Endothelial cell of hepatic sinusoid (primary cell): ENCODE measurements at regions not wholly inside any gene's neighbourhood (a gene's known extent, or its start where the extent isn't known, plus 50 kb on each side); places are given as distances from the start of the nearest gene placed in this dataset.
"Not testable (repeated sequence)": the region's sequence is repeated elsewhere in the genome, so short reads cannot be mapped to it uniquely, and the experiment has no call there.

Experiments used
- in situ Hi-C: cut with HindIII; loops from 2 replicates; pipeline ENCODE4 v1.10.0; 2017; ENCODE audit warnings: low sequenced_read_pairs

DNA sequence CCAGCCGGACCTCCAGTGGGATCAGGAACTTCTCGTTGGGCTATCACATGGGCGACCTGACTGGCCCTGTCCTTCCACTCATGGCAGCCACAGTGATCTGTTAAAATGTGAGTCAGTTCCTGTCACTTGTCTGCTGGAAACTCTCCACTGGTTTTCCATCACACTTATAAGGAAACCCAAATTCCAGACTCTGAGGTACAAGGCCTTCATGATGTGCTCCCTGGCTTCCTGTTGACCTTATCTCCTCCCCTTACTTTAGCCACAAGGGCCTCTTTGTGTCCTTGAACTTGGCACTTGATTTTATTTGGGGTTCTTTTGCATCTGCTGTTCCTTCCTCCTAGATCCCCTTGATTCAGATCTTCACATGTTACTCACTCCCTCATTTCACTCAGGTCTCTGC, 96.8 kb downstream of the TENT5C start:
- in situ Hi-C loops: no loop called here

DNA sequence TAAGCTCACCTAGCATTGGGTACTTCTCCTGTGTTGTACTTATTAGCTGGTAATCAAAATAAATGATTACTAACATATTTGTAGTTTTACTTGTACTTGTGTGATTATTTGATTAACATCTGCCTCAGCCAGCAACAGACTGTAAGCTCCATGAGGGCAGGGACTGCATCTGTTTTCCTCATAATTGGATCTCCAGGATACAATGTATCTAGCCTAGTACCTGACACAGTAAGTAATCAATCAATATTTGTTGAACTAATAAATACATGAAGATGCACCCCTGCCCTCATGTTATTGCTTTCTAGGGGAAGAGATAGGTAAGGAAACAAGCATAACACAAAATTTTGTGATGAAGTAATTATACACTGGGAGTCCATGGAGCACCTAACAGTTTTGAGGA, 101.5 kb downstream of the TENT5C start:
- in situ Hi-C loops: no loop called here

DNA sequence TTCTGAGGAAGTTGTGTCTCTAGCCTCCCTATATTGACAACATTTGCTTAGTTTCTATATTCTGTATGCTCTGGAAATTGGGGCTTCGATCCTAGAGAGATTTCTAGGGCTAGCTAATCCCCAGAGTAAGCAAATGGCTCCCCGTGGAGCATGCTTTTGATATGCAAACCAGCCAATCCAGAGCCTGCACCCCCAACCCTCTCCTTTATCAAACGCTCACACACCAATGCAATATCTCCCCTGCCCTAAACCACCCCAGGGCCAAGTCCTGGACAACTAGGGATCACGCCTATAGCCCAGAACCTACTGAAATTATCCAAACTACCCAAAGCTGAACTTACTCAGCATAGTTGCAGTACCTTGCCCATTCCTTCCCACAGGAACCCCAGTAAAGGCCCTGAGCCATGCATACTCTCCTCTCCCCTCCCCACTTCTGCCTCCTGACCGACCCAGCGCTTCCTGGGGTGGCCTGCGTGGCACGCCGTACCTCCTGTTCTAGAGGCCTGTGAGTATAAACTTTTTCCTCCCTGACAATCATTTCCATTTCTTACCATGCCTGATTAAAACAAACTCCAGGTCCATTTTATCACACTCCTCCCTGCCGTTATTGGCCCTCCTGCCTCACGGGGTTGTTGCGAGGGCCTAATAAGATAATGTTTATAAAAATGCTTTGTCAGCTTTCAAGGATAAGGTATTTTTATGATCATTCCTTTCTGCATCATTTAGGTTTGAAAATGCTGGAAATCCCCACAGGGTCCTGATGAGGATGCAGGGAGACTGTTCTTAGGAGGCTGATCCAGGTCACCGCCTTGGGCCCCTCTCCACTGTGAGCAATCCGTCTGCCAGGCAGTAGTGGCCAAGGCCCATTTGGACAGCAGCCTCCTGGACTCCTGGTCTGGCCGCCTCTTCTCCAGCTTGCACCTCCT, 102.7 kb downstream of the TENT5C start:
- in situ Hi-C loops: no loop called here

DNA sequence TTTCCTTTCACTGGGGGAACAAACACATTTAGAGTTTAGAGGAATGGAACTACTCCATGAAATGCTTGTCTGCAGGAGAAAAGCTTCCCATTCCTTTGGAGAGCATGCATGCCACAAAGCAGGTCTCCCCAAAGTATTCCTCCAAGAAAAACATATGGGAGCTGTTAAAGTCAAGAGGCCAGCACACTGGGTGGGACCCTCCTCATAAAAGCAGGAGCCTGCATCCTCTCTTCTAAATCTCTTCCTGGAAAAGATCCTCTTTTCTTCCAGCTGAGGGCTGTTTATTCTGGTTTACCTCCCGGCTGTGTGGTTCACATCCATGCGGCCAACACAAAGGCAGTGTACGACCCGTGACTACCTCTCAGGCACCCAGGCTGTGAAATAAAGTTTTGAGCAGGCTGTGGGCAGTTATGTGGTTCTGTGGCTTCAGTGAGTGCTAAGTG, 103.4 kb downstream of the TENT5C start:
- in situ Hi-C loops: no loop called here

DNA sequence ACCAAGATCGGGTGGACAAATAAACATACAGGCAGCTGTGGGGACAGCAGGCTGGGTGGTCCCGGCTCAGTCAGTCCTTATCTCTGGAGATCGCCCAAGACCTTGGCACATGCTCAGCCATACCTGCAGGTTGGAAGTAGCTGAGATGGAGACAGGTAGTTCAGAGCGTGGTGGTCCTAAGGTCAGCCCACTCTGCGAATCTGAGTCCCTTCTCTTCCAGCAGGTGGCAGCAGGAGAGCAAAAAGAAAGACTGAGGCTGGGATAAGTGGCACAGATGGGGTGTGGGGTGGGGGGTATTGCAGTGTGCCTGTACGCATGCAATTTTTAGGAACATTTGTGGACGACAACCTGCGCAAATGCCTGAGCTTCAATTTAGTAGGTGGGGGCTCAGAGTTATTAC, 104.9 kb downstream of the TENT5C start:
- in situ Hi-C loops: no loop called here

DNA sequence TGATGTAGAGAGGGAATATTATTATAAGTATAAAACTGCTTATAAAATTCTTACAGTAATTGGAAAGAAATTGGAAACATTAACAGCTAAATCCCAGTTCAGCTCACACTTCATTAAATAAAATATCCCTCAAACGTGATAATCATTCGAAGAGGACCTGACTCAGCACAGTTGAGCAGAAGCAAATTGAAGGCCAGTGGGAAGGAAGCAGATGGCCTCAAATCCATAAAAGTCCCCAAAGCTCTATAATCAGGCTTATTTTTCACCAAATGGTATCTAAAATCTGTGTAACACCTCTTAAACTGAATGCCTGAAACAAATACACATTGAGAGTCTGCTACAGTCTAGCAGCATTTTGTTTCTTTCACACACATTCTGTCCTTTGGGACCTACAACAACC, 106.8 kb downstream of the TENT5C start:
- in situ Hi-C loops: no loop called here

DNA sequence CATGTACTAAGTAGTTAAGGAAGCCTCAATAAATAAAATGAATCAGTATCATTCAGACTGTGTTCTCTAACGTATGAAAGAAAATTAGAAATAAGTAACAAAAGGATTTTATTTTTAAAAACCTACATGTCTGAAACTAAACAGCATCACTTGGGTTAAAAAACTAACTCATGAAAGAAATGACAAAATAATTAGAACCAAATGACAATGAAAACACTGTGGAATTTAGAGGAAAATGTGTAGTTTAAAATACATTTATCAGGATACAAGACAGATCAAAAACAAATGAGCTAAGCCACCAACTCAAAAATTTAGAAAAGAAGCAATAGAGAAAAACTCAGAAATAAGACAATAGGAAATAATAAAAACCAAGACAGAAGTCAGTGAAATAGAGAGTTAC, 108.7 kb downstream of the TENT5C start:
- in situ Hi-C loops: no loop called here

DNA sequence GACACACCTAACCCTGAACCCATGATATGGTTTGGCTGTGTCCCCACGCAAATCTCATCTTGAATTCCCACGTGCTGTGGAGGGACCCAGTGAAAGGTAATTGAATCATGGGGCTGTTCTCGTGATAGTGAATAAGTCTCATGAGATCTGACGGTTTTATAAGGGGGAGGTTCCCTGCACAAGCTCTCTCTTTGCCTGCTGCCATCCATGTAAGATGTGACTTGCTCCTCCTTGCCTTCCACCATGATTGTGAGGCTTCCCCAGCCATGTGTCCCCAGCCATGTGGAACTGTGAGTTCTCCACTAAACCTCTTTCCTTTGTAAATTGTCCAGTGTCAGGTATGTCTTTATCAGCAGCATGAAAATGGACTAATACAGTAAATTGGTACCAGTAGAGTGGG, 110.2 kb downstream of the TENT5C start:
- in situ Hi-C loops: not testable (repeated sequence)

DNA sequence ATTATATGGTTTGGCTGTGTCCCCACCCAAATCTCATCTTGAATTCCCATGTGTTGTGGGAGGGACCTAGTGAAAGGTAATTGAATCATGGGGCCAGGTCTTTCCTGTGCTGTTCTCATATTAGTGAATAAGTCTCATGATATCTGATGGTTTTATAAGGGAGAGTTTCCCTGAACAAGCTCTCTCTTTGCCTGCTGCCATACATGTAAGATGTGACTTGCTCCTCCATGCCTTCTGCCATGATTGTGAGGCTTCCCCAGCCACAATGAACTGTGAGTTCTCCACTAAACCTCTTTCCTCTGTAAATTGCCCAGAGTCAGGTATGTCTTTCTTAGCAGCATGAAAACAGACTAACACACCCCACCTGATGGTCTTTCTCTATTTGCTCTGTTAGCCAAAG, 112.1 kb downstream of the TENT5C start:
- in situ Hi-C loops: not testable (repeated sequence)

DNA sequence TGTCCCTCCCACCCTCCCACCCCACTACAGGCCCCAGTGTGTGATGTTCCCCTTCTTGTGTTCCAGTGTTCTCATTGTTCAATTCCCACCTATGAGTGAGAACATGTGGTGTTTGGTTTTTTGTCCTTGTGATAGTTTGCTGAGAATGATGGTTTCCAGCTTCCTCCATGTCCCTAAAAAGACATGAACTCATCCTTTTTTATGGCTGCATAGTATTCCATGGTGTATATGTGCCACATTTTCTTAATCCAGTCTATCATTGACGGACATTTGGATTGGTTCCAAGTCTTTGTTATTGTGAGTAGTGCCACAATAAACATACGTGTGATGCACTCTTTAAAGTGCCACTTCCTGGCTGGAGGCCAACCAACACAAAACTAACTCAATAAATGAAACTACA, 112.7 kb downstream of the TENT5C start:
- in situ Hi-C loops: not testable (repeated sequence)

DNA sequence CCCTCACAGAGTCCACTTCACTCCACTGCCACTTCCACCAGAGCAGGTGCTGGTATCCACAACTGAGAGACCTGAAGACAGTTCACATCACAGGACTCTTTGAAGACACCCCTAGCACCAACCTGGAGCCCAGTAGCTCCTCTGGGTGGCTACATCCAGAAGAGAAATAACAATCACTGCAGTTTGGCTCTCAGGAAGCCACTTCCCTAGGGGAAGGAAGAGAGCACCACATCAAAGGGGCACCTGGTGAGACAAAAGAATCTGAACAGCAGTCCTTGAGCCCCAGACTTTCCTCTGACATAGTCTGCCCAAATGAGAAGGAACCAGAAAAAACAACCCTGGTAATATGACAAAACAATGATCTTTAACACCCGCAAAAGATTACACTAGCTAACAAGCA, 113.2 kb downstream of the TENT5C start:
- in situ Hi-C loops: no loop called here

DNA sequence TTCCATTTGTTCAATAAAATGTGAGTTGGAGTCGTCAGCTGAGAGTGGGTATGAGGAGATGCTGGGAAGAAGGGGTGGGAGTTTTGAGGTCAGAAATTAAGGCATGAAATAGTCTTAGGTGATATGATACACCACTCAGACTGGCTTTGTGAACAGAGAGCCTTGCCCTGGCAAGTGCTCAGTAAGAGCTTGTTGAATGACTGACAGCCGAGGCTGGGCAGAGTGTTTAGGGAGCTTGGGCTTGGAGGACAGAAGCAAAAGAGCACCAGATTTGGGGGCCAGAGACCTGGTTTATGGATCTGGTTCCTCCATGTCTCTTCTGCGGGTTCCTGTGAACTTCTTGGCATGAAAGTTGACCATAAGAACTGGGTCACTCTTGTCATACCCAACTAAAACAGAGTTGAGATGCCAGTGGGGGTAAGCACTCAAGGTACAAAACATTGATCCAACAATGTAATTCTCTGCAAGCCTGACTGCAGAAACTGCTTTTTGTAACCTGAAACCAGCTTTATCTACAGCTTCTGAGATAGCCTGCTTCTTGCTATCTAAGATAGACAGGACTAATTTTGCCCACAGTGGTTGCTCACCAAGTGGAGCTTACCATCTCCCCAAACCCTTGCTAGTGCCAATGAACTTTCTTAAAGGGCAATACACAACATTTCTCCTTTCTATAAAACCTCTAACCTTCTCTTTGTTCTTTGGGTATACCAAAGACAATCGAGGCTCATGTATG, 126.4 kb downstream of the TENT5C start:
- in situ Hi-C loops: loop anchor here (5.0 kb wide), 1 partner anchor 40 kb away; no protein-coding TSS in a partner anchor

DNA sequence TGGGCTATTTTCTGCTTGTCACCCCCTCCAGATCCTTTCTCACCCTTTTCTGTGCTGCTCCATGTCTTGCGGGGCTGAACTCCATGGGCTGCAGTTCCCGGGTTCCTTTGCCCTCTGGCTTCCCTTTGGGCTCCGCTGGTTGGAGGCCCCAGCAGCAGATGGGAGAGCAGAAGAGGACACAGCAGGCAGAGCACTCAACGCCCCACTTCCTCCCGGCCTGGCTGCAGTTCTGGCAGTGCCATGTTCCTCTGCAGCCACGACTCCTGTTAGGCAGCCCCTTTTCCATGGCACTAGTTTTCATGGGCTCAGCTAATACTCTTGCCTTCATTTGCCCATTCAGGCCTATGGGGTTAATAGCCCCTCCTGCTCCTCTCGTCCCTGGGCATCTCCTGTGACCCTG, 127.1 kb downstream of the TENT5C start:
- in situ Hi-C loops: loop anchor here (5.0 kb wide), 1 partner anchor 41 kb away; no protein-coding TSS in a partner anchor

DNA sequence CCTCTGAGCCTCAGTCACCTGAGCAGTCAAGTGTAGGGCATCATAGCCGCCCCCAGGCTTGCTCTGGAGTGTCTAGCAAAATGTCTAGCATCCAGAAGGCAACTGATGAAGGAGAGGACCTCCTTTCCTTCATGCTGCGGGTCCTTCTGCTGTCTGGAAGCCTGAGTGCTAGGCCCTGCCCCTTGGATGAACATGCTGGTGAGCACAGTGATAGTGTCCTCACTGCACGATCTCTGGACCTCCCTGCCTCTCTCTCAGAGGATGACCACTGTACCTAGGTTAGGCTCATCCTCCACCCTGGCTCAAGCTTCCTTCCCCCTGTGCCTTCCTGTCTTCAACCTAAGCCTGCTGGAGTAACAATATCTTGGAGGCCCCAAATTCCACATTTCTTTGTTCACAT, 128.6 kb downstream of the TENT5C start:
- in situ Hi-C loops: loop anchor here (5.0 kb wide), 1 partner anchor 42 kb away; no protein-coding TSS in a partner anchor

DNA sequence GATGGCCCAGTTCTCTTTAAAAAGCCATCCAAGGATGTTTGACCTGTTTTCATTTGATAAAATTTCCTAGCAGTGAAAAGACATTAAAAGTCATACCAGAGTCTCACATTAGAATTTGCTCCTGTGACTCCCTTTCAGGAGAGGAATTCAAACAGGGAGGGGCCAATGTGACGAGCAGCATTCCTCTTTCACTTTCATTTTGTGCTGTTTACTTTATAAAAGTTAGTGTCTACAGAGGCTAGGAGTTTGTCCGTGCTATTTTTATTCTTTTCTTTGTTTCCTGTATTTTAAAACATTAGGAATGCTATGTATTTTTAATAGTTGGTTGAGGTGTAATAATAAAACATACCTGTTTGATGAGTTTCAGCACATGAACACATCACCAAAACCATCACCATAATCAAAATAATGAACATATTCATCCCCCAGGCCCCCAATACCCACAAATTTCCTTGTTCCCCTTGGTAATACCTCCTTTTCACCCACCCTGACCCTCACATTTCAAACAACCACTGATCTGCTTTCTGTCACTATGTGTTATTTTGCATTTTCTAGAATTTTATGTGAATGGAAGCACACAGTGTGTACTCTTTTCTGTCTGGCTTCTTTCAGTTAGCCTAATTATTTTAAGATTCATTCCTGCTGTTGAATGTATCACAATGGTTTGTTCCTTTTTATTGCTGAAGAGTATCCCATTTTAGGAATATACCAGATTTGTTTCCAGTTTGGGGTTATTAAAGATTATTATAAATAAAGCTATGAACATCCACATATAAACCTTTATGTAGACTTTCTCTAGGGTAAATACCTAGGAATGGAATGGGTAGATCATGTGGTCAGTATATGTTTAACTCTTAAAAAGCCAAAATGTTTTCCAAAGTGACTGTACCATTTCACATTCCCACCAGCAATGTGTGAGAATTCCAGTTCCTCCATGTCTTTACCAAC, 129.5 kb downstream of the TENT5C start:
- in situ Hi-C loops: no loop called here

DNA sequence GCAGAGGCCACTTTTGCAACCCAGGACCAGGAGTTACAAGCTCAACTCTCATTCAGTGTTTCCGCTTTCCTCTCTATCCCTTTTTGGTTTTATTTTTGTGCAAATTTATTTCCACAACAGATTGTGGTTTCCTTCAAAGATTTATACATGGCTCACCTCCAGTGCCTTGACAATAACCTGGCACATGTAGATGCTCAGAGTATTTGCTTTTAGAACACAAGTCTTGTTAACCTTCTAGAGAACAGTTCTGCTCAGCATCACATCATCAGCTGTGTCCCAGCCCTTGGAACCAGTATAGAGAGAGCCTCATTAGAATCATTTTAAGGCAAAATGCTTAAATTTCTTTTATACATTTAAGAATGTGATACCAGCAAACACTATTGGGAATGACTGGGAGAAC, 133.7 kb downstream of the TENT5C start:
- in situ Hi-C loops: no loop called here

DNA sequence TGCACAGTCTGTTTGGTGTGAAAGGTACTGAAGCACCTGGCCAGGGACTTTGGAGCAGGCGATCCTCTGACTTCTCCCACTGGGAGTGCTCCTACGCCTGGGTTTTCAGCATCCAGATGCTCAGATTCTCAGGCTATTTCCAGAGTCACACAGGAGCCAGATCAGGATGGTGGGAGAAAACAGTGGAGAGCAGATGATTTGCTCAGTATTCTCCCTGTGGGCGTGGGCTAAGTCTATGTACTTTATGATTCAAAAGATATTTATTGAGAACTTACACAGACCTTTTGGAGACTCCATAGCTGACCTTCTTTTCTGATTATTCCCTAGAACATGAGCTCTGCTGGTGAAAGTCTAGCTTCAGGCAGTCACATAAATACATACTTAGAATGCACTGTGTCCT, 134.6 kb downstream of the TENT5C start:
- in situ Hi-C loops: no loop called here

DNA sequence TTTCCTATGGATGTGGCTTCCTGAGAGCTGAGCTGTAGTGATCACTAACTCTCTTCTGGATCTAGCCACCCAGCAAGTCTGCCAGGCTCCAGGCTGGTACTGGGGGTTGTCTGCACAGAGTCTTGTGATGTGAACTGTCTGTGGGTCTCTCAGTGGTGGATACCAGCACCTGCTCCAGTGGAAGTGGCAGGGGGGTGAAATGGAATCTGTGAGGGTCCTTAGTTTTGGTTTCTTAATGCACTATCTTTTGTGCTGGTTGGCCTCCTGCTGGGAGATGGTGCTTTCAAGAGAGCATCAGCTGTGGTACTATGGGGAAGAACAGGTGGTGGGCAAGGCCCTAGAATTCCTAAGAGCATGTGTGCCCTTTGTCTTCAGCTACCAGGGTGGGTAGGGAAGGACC, 140.7 kb downstream of the TENT5C start:
- in situ Hi-C loops: not testable (repeated sequence)

DNA sequence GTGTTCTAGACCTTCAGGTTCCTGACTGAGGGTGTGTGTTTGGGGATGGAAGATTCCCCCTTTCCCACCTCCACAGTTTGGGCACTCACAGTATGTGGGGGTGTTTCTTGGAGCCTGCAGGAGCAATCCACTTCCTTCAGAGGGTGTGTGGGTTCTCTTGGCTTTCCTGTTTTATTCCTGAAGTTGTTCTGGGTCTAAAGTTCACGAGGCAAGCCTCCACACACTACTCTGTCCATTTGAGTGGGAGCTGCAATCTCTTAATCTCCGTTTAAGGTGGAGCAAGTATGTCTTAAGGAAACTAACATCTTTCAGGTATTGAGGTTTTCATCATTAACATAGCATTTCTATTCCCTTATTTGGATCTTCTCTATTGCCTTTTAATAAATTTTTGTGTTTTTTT, 141.8 kb downstream of the TENT5C start:
- in situ Hi-C loops: no loop called here

DNA sequence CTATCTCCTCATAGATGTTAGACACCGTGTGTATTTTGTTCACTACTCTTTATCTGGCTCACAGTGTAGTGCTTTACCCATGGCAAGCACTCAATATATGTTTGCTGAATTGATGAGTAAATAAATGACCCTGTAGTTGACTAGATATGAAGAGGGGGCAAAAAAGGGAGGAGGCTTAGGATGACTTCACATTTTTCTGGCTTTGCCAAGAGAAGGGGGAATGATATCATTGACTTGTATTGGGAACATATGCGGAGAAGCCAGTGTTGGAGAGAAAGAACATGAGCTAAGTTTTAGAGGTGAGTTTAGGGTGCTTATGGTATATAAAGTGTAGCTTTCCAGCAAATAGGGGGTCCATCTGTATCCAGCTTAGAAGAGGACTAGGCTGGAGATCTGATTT, 145.5 kb downstream of the TENT5C start:
- in situ Hi-C loops: loop anchor here (5.0 to 25.0 kb wide), 2 partner anchors 89 to 214 kb away; no protein-coding TSS in a partner anchor

DNA sequence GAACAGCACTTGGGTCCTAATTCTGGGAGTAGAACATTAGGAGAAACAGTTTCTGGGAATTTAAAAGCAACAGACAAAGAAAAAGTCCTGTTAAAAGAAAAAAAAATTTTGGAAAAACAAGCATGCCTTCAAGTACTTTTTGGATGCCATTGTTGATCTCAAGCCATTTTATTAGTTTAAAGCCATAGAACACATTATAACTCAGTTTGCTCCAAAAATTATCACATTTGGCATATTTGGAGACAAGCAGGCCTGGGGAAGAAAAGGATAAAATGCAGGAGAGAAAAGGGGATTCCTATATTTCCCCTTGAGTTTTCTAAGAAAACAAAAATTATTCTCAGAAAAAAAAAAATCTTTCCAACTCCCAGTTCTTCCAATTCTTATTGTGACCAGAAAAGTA, 146.8 kb downstream of the TENT5C start:
- in situ Hi-C loops: loop anchor here (5.0 to 25.0 kb wide), 2 partner anchors 90 to 215 kb away; no protein-coding TSS in a partner anchor
